ENCODE measurements at regions not wholly inside any gene's neighbourhood (a gene's known extent, or its start where the extent isn't known, plus 50 kb on each side); places are given as distances from the start of the nearest gene placed in this dataset.

GRCh38 chr4:123786920-123787319 is 390.3 kb downstream of the SPRY1 start:
- Mint-ChIP-seq H3K36me3 (no peaks in the 10 kb centered on the region), H3K27me3 (no peaks in the 10 kb centered on the region), H3K4me3 (no peak overlapping the region), H3K9me3 (no peaks in the 10 kb centered on the region), H3K27ac (no peak overlapping the region), H3K4me1 (no peaks in the 10 kb centered on the region)

GRCh38 chr4:123787512-123788080 is 391.0 kb downstream of the SPRY1 start:
- no peaks in the 10 kb centered on the region for H3K4me1 Mint-ChIP-seq
- no peaks in the 10 kb centered on the region for H3K36me3 Mint-ChIP-seq
- H3K9me3 Mint-ChIP-seq, result no peaks in the 10 kb centered on the region
- H3K27ac Mint-ChIP-seq, result no peak overlapping the region
- no peaks in the 10 kb centered on the region for H3K27me3 Mint-ChIP-seq
- H3K4me3 Mint-ChIP-seq, result no peak overlapping the region

DNA sequence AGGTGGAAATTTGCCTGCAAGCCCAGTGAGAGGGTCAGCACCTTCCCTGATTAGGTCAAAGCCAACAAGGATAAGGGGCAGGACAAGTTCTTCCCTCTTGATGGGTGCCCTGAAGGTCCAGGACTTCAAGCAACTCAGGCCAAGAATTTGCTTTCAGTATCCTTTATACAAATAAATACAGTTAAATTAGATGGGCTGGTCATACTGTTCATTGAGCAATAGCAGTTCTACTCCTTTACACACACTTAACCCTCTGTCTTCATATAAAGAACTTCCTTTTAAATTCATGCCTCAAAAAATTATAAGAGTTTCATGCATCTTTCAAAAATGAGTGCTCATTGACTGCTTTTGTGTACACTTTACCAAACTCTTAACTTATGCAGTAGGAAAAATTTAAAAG is 392.0 kb downstream of the SPRY1 start:
- Mint-ChIP-seq H3K27ac (no peak overlapping the region), H3K36me3 (no peaks in the 10 kb centered on the region), H3K27me3 (no peaks in the 10 kb centered on the region), H3K4me3 (no peak overlapping the region), H3K4me1 (no peaks in the 10 kb centered on the region), H3K9me3 (no peaks in the 10 kb centered on the region)

- H3K27ac Mint-ChIP-seq, result no peak overlapping the region
- H3K9me3 Mint-ChIP-seq, result peaks cover 0 to 2% (median 0%) of the 10 kb centered on the region in 3 donors
- no peak overlapping the region for H3K4me3 Mint-ChIP-seq
- no peaks in the 10 kb centered on the region for H3K4me1 Mint-ChIP-seq
- no peaks in the 10 kb centered on the region for H3K36me3 Mint-ChIP-seq
- H3K27me3 Mint-ChIP-seq, result no peaks in the 10 kb centered on the region
These were observed 394.1 kb downstream of the SPRY1 start for GRCh38 chr4:123790681-123791080.

DNA sequence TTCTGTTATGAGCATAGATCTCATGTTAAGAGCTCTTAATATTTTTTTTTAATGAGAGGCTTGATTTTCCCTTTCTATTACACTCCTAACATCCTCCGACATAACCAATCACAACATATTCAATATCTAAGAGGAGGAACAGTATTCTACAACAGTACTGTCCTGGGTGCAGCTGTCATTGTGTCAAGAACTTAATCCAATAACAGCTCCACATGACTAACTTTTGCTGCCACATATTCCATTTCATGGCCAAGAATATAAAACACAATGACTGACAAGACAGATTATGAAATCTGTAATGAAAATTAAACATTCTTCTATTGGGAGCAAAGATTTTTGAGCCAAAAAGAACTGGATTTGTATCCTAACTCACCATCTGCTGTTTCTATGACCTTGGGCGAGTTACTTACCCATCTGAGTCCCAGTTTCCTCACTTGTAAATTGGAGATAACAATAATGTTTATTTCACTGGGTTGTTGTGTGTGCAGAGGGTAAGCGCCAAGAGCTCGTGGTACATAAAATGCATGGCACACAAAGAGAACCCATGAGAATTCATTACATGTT is 405.6 kb downstream of the SPRY1 start:
- H3K4me1 Mint-ChIP-seq, result no peaks in the 10 kb centered on the region
- no peak overlapping the region for H3K27ac Mint-ChIP-seq
- peaks cover 1% of the 10 kb centered on the region for H3K27me3 Mint-ChIP-seq
- peaks cover 2 to 10% (median 8%) of the 10 kb centered on the region in 3 donors for H3K9me3 Mint-ChIP-seq
- H3K36me3 Mint-ChIP-seq, result no peaks in the 10 kb centered on the region
- no peak overlapping the region for H3K4me3 Mint-ChIP-seq

- Mint-ChIP-seq H3K4me3 (no peak overlapping the region), H3K36me3 (no peaks in the 10 kb centered on the region), H3K4me1 (no peaks in the 10 kb centered on the region), H3K27me3 (peaks cover 1% of the 10 kb centered on the region), H3K27ac (no peak overlapping the region), H3K9me3 (peaks cover 2 to 9% (median 6%) of the 10 kb centered on the region in 3 donors)
These were observed 406.3 kb downstream of the SPRY1 start for GRCh38 chr4:123802933-123803332.

GRCh38 chr4:123804196-123804721 is 407.7 kb downstream of the SPRY1 start:
- peaks cover 1% of the 10 kb centered on the region for H3K27me3 Mint-ChIP-seq
- H3K27ac Mint-ChIP-seq, result no peak overlapping the region
- no peak overlapping the region for H3K4me3 Mint-ChIP-seq
- peaks cover 0 to 5% (median 0%) of the 10 kb centered on the region in 3 donors for H3K9me3 Mint-ChIP-seq
- H3K36me3 Mint-ChIP-seq, result no peaks in the 10 kb centered on the region
- H3K4me1 Mint-ChIP-seq, result no peaks in the 10 kb centered on the region

DNA sequence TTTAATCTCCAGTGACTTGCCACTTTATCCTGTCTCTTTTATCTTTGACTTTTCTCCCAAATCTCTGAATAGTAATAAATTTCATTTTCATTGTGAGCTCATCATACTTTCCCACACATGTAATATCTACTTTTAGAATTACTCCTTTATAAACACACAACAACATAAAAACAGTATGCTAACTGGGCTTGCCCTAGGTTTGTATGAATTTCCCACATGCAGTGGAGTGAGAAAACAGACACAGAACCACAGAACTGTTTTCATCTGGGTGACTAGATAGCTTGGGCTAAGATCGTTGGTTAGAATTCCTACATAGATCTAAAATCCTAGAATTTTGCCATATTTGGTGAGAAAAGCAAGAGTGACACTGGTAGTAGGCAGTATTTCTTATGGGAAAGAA is 409.5 kb downstream of the SPRY1 start:
- Mint-ChIP-seq H3K9me3 (peaks cover 0 to 3% (median 0%) of the 10 kb centered on the region in 3 donors), H3K27ac (no peak overlapping the region), H3K36me3 (no peaks in the 10 kb centered on the region), H3K27me3 (peaks cover 1% of the 10 kb centered on the region), H3K4me3 (no peak overlapping the region), H3K4me1 (no peaks in the 10 kb centered on the region)

- no peaks in the 10 kb centered on the region for H3K36me3 Mint-ChIP-seq
- no peak overlapping the region for H3K4me3 Mint-ChIP-seq
- H3K4me1 Mint-ChIP-seq, result peaks cover 2 to 5% (median 5%) of the 10 kb centered on the region in 3 donors
- H3K27me3 Mint-ChIP-seq, result peaks cover 1% of the 10 kb centered on the region
- H3K27ac Mint-ChIP-seq, result no peak overlapping the region
- no peaks in the 10 kb centered on the region for H3K9me3 Mint-ChIP-seq
These were observed 410.6 kb downstream of the SPRY1 start for GRCh38 chr4:123807187-123807586.

DNA sequence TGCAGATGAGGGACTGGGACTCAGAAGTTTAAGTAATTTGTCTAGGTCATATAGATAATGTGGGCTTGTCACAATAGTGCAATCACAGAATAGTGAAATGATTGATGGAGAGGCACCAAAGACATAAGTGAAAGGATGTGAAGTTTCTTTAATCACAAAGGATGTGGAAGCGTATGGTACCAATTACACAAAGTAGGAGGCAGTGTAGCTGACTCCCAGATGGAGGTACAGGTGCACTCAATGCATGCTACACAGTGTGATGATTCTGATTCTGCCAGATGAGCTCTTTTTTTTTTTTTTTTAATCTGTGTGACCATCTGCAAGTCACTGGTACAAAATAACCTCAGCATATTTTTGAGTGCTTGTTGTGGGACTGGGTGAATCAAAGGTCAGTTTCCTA is 411.3 kb downstream of the SPRY1 start:
- Mint-ChIP-seq H3K9me3 (no peaks in the 10 kb centered on the region), H3K36me3 (no peaks in the 10 kb centered on the region), H3K4me1 (peaks cover 2 to 5% (median 5%) of the 10 kb centered on the region in 3 donors), H3K4me3 (no peak overlapping the region), H3K27me3 (no peaks in the 10 kb centered on the region), H3K27ac (no peak overlapping the region)

DNA sequence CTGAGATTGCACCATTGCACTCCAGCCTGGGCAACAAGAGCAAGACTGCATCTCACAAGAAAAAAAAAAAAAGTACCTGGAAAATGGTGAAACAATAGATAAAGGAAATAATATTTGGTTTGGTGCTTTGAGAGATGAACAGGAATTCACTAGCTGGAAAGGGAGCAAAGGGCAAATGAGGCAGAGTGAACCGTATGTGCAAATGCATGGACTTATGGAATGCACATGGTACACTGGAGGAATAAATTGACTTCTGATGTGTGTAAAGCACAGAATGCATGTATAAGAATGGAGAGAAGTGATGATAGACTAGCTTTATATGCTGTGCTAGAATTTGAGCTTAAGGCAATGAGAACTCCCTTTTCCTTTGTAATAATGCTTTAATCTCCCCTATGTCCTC is 413.3 kb downstream of the SPRY1 start:
- H3K36me3 Mint-ChIP-seq, result no peaks in the 10 kb centered on the region
- H3K4me1 Mint-ChIP-seq, result peaks cover 2 to 5% (median 5%) of the 10 kb centered on the region in 3 donors

GRCh38 chr4:123812066-123812390 is 415.4 kb downstream of the SPRY1 start:
- Mint-ChIP-seq H3K9me3 (no peaks in the 10 kb centered on the region), H3K4me1 (peaks cover 2 to 5% (median 5%) of the 10 kb centered on the region in 3 donors), H3K27me3 (no peaks in the 10 kb centered on the region), H3K4me3 (peak overlapping the region in 3 of 4 donors; percentile 16 to 86 (median 74)), H3K27ac (peak overlapping the region in 1 of 3 donors; percentile 90), H3K36me3 (no peaks in the 10 kb centered on the region)

More for the DNA sequence above, 413.3 kb downstream of the SPRY1 start:
- Mint-ChIP-seq H3K9me3 (no peaks in the 10 kb centered on the region), H3K27me3 (no peaks in the 10 kb centered on the region), H3K27ac (no peak overlapping the region), H3K4me3 (no peak overlapping the region)

DNA sequence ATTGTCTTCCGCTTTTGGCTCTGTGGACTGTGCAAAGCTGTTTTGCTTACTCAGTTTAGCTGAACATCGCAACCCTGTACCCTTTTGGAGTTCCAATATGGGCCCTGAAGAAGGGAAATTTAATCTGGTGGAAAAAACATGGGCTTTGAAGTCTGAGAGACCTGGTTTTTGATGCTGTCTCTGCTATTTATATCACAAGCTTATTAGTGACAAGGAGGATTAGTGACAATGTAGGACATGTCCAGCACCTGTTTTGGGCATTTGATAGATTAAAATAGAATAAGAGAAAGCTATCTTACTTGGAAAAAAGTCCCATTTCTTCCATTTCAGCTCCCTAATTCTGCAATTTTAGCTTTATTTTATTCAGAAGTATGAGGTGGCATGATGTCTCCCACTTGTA is 417.3 kb downstream of the SPRY1 start:
- Mint-ChIP-seq H3K9me3 (no peaks in the 10 kb centered on the region), H3K4me3 (no peak overlapping the region), H3K4me1 (peaks cover 2 to 5% (median 5%) of the 10 kb centered on the region in 3 donors), H3K36me3 (no peaks in the 10 kb centered on the region), H3K27ac (no peak overlapping the region), H3K27me3 (no peaks in the 10 kb centered on the region)

DNA sequence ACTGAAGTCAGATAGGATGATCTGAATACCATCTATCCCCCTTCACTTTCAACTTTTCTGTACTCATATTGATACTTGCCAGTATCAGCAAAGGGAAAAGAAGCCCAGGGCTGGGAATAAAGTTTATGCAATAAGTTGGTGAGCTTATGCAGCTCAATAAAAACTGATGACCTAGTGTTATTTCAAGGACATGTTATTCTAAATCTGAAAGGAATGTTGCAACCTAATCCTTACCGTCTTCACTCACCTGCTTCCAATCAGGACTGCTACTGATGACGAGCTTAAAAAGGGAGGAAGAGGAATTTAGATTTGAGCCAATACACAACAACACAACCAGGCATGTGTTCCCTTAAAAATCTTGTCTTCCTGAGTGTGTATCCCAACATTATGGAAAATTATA is 419.9 kb downstream of the SPRY1 start:
- Mint-ChIP-seq H3K9me3 (no peaks in the 10 kb centered on the region), H3K4me1 (peaks cover 2 to 5% (median 5%) of the 10 kb centered on the region in 3 donors), H3K27ac (no peak overlapping the region), H3K27me3 (no peaks in the 10 kb centered on the region), H3K36me3 (no peaks in the 10 kb centered on the region), H3K4me3 (no peak overlapping the region)

GRCh38 chr4:123817025-123817688 is 420.6 kb downstream of the SPRY1 start:
- H3K4me3 Mint-ChIP-seq, result no peak overlapping the region
- H3K27ac Mint-ChIP-seq, result no peak overlapping the region

More at GRCh38 chr4:123817025-123817688, 420.6 kb downstream of the SPRY1 start:
- Mint-ChIP-seq H3K9me3 (no peaks in the 10 kb centered on the region), H3K27me3 (no peaks in the 10 kb centered on the region), H3K4me1 (no peaks in the 10 kb centered on the region), H3K36me3 (no peaks in the 10 kb centered on the region)

All from IgD-negative memory B cell (primary cell).